ENCODE measurements at regions not wholly inside any gene's neighbourhood (a gene's known extent, or its start where the extent isn't known, plus 50 kb on each side); places are given as distances from the start of the nearest gene placed in this dataset.

GRCh38 chr3:66615643-66616301 lies 115.0 kb upstream of the LRIG1 start:
- TF ChIP-seq CTCF (conservative IDR thresholded peaks at IDR 0.05; ENCODE audit: low read length) (no peak), EZH2phosphoT487 (IDR thresholded peaks at IDR 0.05; ENCODE audit: borderline replicate concordance, low read depth, low read length) (no peak)
